ENCODE measurements at regions not wholly inside any gene's neighbourhood (a gene's known extent, or its start where the extent isn't known, plus 50 kb on each side); places are given as distances from the start of the nearest gene placed in this dataset.

DNA sequence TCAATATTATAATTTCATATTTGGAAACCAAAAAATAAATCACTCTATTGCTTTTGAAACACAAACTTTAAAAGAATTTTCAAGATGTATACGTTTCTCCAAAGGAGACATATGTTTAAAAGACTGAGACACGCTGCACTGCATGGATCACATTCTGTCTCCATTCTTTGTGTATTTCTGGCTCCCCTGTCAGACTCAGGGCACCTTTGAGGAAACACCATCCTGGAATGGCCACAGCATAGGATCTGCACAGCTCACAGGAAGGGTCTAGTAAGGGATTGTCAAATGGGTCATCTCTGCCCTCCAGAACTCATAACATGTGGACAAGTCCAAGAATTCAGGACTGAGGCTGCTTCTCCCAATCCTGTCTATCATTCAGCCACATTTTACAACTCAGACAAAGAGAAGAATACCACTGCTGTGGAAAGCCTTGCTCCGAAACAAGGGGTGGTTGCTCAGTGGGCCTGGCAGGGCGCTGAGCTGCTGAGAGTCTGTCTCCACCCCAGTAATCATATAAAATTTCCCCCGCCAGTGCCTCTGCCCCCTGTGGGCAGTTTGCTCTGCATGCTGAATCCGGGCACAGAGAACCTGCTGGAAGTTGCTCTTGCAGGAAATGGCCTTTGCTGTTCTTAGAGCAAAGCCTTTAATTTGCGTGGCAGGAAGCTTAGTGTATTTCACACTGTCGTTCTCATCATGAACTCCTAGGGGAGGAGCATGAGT lies 85.3 kb upstream of the KLHL29 start:
- no peaks in the 10 kb centered on the region for H3K9me3 ChIP-seq (ENCODE audit: control insufficient read depth, insufficient read depth, low read depth, low read length)
- ChIA-PET POLR2A (no interaction called here), CTCF (no interaction called here)
- BruUV-seq (replicated peaks) = no TSS peak
- TF ChIP-seq, protein P1, sequence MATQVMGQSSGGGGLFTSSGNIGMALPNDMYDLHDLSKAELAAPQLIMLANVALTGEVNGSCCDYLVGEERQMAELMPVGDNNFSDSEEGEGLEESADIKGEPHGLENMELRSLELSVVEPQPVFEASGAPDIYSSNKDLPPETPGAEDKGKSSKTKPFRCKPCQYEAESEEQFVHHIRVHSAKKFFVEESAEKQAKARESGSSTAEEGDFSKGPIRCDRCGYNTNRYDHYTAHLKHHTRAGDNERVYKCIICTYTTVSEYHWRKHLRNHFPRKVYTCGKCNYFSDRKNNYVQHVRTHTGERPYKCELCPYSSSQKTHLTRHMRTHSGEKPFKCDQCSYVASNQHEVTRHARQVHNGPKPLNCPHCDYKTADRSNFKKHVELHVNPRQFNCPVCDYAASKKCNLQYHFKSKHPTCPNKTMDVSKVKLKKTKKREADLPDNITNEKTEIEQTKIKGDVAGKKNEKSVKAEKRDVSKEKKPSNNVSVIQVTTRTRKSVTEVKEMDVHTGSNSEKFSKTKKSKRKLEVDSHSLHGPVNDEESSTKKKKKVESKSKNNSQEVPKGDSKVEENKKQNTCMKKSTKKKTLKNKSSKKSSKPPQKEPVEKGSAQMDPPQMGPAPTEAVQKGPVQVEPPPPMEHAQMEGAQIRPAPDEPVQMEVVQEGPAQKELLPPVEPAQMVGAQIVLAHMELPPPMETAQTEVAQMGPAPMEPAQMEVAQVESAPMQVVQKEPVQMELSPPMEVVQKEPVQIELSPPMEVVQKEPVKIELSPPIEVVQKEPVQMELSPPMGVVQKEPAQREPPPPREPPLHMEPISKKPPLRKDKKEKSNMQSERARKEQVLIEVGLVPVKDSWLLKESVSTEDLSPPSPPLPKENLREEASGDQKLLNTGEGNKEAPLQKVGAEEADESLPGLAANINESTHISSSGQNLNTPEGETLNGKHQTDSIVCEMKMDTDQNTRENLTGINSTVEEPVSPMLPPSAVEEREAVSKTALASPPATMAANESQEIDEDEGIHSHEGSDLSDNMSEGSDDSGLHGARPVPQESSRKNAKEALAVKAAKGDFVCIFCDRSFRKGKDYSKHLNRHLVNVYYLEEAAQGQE (IDR thresholded peaks at IDR 0.05; ENCODE audit: insufficient read depth in 1 of 2, low read depth in 2 of 2, low read length in 1 of 2) = no peak
- TF ChIP-seq, protein P2, sequence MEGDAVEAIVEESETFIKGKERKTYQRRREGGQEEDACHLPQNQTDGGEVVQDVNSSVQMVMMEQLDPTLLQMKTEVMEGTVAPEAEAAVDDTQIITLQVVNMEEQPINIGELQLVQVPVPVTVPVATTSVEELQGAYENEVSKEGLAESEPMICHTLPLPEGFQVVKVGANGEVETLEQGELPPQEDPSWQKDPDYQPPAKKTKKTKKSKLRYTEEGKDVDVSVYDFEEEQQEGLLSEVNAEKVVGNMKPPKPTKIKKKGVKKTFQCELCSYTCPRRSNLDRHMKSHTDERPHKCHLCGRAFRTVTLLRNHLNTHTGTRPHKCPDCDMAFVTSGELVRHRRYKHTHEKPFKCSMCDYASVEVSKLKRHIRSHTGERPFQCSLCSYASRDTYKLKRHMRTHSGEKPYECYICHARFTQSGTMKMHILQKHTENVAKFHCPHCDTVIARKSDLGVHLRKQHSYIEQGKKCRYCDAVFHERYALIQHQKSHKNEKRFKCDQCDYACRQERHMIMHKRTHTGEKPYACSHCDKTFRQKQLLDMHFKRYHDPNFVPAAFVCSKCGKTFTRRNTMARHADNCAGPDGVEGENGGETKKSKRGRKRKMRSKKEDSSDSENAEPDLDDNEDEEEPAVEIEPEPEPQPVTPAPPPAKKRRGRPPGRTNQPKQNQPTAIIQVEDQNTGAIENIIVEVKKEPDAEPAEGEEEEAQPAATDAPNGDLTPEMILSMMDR (IDR thresholded peaks at IDR 0.05) = no peak
- TF ChIP-seq SIN3A (IDR thresholded peaks at IDR 0.05; ENCODE audit: borderline replicate concordance, insufficient read depth, low read depth, low read length) (no peak), TCF7L2 (IDR thresholded peaks at IDR 0.05; ENCODE audit: low read depth, low read length) (no peak), POLR2AphosphoS5 (IDR thresholded peaks at IDR 0.05; ENCODE audit: low read depth, low read length) (no peak)
- in situ Hi-C loops (cut with HindIII; ENCODE audit: low pct_unique_long_range_greater_than_20kb, low sequenced_read_pairs) = no loop called here
- H3K27me3 ChIP-seq (ENCODE audit: control insufficient read depth, insufficient read depth, low read length) = peaks cover 6% of the 10 kb centered on the region; the same call in 1 of the 2 replicates
- no peaks in the 10 kb centered on the region for H3K36me3 ChIP-seq (ENCODE audit: control insufficient read depth, insufficient read depth, low read length)
- H3K27ac ChIP-seq (ENCODE audit: low read length) = no peak overlapping the region
- no peak overlapping the region for H3K4me3 ChIP-seq (ENCODE audit: low read depth in 2 of 2, low read length in 2 of 2)
- no peaks in the 10 kb centered on the region for H3K4me1 ChIP-seq (ENCODE audit: control insufficient read depth, insufficient read depth, low read length)
- no peak for ATAC-seq
- no peak for DNase-seq (ENCODE audit: low read depth, low spot score)
- intact Hi-C loops (cut with micrococcal nuclease; ENCODE audit: unreplicated experiment) = no loop called here

DNA sequence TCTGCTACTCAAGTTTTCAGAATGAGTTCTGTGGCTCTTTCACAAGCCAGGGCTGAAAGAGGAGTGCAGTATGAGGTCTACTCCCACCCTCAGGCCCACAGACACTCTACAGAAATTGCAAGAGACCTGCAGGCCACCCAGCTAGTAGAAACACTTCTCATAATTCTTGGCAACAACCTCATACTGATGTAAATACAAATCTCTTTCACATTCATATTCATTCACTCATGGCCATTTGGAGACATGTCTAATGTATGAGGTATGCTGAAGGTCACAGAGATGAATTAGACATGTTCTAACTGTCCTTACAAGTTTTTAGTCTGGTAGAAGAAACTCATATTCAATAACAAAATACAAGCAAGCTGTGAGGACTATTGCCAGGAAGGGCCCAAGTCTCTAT lies 83.8 kb upstream of the KLHL29 start:
- intact Hi-C loops (cut with micrococcal nuclease; ENCODE audit: unreplicated experiment) (no loop called here), in situ Hi-C loops (cut with HindIII; ENCODE audit: low pct_unique_long_range_greater_than_20kb, low sequenced_read_pairs) (no loop called here)
- DNase-seq (ENCODE audit: low read depth, low spot score) (no peak), ATAC-seq (no peak)
- Histone ChIP-seq H3K36me3 (ENCODE audit: control insufficient read depth, insufficient read depth, low read length) (no peaks in the 10 kb centered on the region), H3K4me3 (ENCODE audit: low read depth in 2 of 2, low read length in 2 of 2) (no peak overlapping the region), H3K4me1 (ENCODE audit: control insufficient read depth, insufficient read depth, low read length) (no peaks in the 10 kb centered on the region), H3K9me3 (ENCODE audit: control insufficient read depth, insufficient read depth, low read depth, low read length) (no peaks in the 10 kb centered on the region), H3K27me3 (ENCODE audit: control insufficient read depth, insufficient read depth, low read length) (peaks cover 9% of the 10 kb centered on the region; the same call in 1 of the 2 replicates), H3K27ac (ENCODE audit: low read length) (no peak overlapping the region)
- ChIA-PET POLR2A (no interaction called here), CTCF (no interaction called here)
- BruUV-seq (replicated peaks) = no TSS peak
- TF ChIP-seq, protein P1 (IDR thresholded peaks at IDR 0.05; ENCODE audit: insufficient read depth in 1 of 2, low read depth in 2 of 2, low read length in 1 of 2) = no peak
- TF ChIP-seq, protein P2 (IDR thresholded peaks at IDR 0.05) = no peak
- no peak for TF ChIP-seq POLR2AphosphoS5 (IDR thresholded peaks at IDR 0.05; ENCODE audit: low read depth, low read length)
- no peak for TF ChIP-seq SIN3A (IDR thresholded peaks at IDR 0.05; ENCODE audit: borderline replicate concordance, insufficient read depth, low read depth, low read length)
- no peak for TF ChIP-seq TCF7L2 (IDR thresholded peaks at IDR 0.05; ENCODE audit: low read depth, low read length)

Measured in Panc1 (cell line).